ENCODE measurements at regions not wholly inside any gene's neighbourhood (a gene's known extent, or its start where the extent isn't known, plus 50 kb on each side); places are given as distances from the start of the nearest gene placed in this dataset.
"Not testable (repeated sequence)": the region's sequence is repeated elsewhere in the genome, so short reads cannot be mapped to it uniquely, and the experiment has no call there.

GRCh38 chr10:78579576-78579975, 489.2 kb upstream of the ZMIZ1 start:
- DNase-seq = no peak

GRCh38 chr10:78579995-78580394, 488.8 kb upstream of the ZMIZ1 start:
- no peak for DNase-seq

GRCh38 chr10:78581133-78581694, 487.6 kb upstream of the ZMIZ1 start:
- DNase-seq = no peak

GRCh38 chr10:78582540-78582939, 486.2 kb upstream of the ZMIZ1 start:
- no peak for DNase-seq

- DNase-seq = no peak
Measured at GRCh38 chr10:78584266-78584665, 484.5 kb upstream of the ZMIZ1 start.

- no peak for DNase-seq
Measured at GRCh38 chr10:78584681-78585080, 484.1 kb upstream of the ZMIZ1 start.

- DNase-seq = no peak
Measured at GRCh38 chr10:78585952-78586351, 482.8 kb upstream of the ZMIZ1 start.

- DNase-seq = no peak
Measured at GRCh38 chr10:78588194-78588811, 480.5 kb upstream of the ZMIZ1 start.

GRCh38 chr10:78589687-78590086, 479.1 kb upstream of the ZMIZ1 start:
- DNase-seq = no peak

- DNase-seq = no peak
Measured at GRCh38 chr10:78591066-78591465, 477.7 kb upstream of the ZMIZ1 start.

GRCh38 chr10:78594559-78595268, 474.1 kb upstream of the ZMIZ1 start:
- DNase-seq = no peak

GRCh38 chr10:78595269-78595619, 473.5 kb upstream of the ZMIZ1 start:
- no peak for DNase-seq

- DNase-seq = no peak
Measured at GRCh38 chr10:78596556-78596955, 472.2 kb upstream of the ZMIZ1 start.

GRCh38 chr10:78597796-78598555, 470.8 kb upstream of the ZMIZ1 start:
- no peak for DNase-seq

GRCh38 chr10:78599122-78599853, 469.5 kb upstream of the ZMIZ1 start:
- no peak for DNase-seq

GRCh38 chr10:78600121-78600665, 468.6 kb upstream of the ZMIZ1 start:
- DNase-seq = no peak

GRCh38 chr10:78600740-78601139, 468.0 kb upstream of the ZMIZ1 start:
- DNase-seq = no peak

- no peak for DNase-seq
Measured at GRCh38 chr10:78602201-78602932, 466.4 kb upstream of the ZMIZ1 start.

- DNase-seq = no peak
Measured at GRCh38 chr10:78604286-78604685, 464.5 kb upstream of the ZMIZ1 start.

GRCh38 chr10:78604721-78605120, 464.0 kb upstream of the ZMIZ1 start:
- DNase-seq = no peak

- no peak for DNase-seq
Measured at GRCh38 chr10:78605800-78606350, 462.9 kb upstream of the ZMIZ1 start.

GRCh38 chr10:78606766-78607165, 462.0 kb upstream of the ZMIZ1 start:
- DNase-seq = not testable (repeated sequence)
